Endodermal cell (in vitro differentiated cells): ENCODE measurements at regions not wholly inside any gene's neighbourhood (a gene's known extent, or its start where the extent isn't known, plus 50 kb on each side); places are given as distances from the start of the nearest gene placed in this dataset.
"Not testable (repeated sequence)": the region's sequence is repeated elsewhere in the genome, so short reads cannot be mapped to it uniquely, and the experiment has no call there.

Experiments
- DNase-seq: peaks from one replicate; pipeline ENCODE4 v3.0.0-alpha.2; 2017
- H3K27ac ChIP-seq: 2 replicates; pipeline ENCODE4 v1.5.1; 2013; ENCODE audit warnings: mild to moderate bottlenecking, low read depth, low read length, moderate library complexity
- H3K27me3 ChIP-seq: 2 replicates; pipeline ENCODE4 v1.6.1; 2013; ENCODE audit warnings: mild to moderate bottlenecking, low read length, moderate library complexity; ENCODE audit not compliant: insufficient read depth, control insufficient read depth, poor library complexity, severe bottlenecking
- H3K36me3 ChIP-seq: 2 replicates; pipeline ENCODE4 v1.7.0; 2013; ENCODE audit warnings: mild to moderate bottlenecking, low read length, moderate library complexity; ENCODE audit not compliant: control insufficient read depth, insufficient read depth
- H3K4me1 ChIP-seq: one replicate; pipeline ENCODE4 v1.7.0; 2013; ENCODE audit warnings: low read length; ENCODE audit not compliant: control insufficient read depth, insufficient read depth
- H3K4me3 ChIP-seq: 2 replicates; pipeline ENCODE4 v1.5.1; 2013; ENCODE audit warnings: mild to moderate bottlenecking, low read length, moderate library complexity
- H3K9ac ChIP-seq: 2 replicates; pipeline ENCODE4 v1.6.1; 2013; ENCODE audit warnings: mild to moderate bottlenecking, low read length, moderate library complexity; ENCODE audit not compliant: poor library complexity, severe bottlenecking; ENCODE audit errors: extremely low read depth
- H3K9me3 ChIP-seq: 2 replicates; pipeline ENCODE4 v1.6.1; 2013; ENCODE audit warnings: mild to moderate bottlenecking, low read length, moderate library complexity; ENCODE audit not compliant: control insufficient read depth
- H3K27ac Mint-ChIP-seq: 2 replicates; pipeline ENCODE4 v1.8.0; 2020; ENCODE audit warnings: mixed read lengths
- H3K27me3 Mint-ChIP-seq: 2 replicates; pipeline ENCODE4 v1.8.0; 2021; ENCODE audit warnings: mild to moderate bottlenecking, mixed read lengths; ENCODE audit not compliant: insufficient read depth
- H3K36me3 Mint-ChIP-seq: 2 replicates; pipeline ENCODE4 v1.8.0; 2020; ENCODE audit warnings: low read depth, mixed read lengths
- H3K4me1 Mint-ChIP-seq: 2 replicates; pipeline ENCODE4 v1.8.0; 2020; ENCODE audit warnings: mixed read lengths
- H3K4me3 Mint-ChIP-seq: 2 replicates; pipeline ENCODE4 v1.8.0; 2020; ENCODE audit warnings: mild to moderate bottlenecking, moderate library complexity, mixed read lengths
- H3K9me3 Mint-ChIP-seq: 2 replicates; pipeline ENCODE4 v1.8.0; 2020; ENCODE audit warnings: mild to moderate bottlenecking, mixed read lengths
- WGBS, 2 experiments: methylation state at CpG; one replicate each; pipeline versions ENCODE4 v1.1.5 to v1.1.7; 2013; ENCODE audit warnings: missing lambda C conversion rate in 2 of 2, mixed read lengths in 1 of 2; ENCODE audit not compliant: insufficient coverage in 1 of 2, insufficient read length in 1 of 2; 5-methylcytosine and 5-hydroxymethylcytosine counted together
- TF ChIP-seq, protein P1 (sequence below): fragments of 200-600 bp; sonication (generic); conservative IDR thresholded peaks from 2 replicates; pipeline ENCODE4 v1.5.0; 2021; ENCODE audit warnings: antibody characterized with exemption, mild to moderate bottlenecking

DNA sequence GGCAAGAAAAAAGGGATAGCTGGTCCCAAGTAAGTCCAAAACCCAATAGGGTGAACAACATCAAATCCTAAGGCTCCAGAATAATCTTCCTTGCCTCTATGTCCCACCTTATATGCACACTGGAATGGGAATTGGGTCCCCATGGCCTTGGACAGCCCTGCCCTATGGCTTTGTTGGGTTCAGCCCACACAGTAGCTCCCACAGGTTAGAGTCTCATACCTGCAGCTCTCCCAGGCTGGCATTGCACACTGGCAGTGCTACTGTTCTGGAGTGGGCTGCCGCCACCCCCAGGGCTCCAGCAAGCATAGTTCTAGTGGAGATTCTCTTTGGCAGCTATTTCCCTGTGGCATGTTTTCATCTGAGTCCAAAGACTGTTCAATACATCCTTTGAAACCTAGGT, 352.4 kb upstream of the CLEC14A start:
- H3K4me3 Mint-ChIP-seq = no peak overlapping the region
- peaks cover 9% of the 10 kb centered on the region for H3K27me3 Mint-ChIP-seq
- H3K4me3 ChIP-seq = no peak overlapping the region
- H3K36me3 ChIP-seq = no peaks in the 10 kb centered on the region
- H3K9ac ChIP-seq = no peak overlapping the region
- no peaks in the 10 kb centered on the region for H3K4me1 Mint-ChIP-seq
- H3K27ac ChIP-seq = no peak overlapping the region
- TF ChIP-seq, protein P1, sequence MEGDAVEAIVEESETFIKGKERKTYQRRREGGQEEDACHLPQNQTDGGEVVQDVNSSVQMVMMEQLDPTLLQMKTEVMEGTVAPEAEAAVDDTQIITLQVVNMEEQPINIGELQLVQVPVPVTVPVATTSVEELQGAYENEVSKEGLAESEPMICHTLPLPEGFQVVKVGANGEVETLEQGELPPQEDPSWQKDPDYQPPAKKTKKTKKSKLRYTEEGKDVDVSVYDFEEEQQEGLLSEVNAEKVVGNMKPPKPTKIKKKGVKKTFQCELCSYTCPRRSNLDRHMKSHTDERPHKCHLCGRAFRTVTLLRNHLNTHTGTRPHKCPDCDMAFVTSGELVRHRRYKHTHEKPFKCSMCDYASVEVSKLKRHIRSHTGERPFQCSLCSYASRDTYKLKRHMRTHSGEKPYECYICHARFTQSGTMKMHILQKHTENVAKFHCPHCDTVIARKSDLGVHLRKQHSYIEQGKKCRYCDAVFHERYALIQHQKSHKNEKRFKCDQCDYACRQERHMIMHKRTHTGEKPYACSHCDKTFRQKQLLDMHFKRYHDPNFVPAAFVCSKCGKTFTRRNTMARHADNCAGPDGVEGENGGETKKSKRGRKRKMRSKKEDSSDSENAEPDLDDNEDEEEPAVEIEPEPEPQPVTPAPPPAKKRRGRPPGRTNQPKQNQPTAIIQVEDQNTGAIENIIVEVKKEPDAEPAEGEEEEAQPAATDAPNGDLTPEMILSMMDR = no peak
- no peaks in the 10 kb centered on the region for H3K4me1 ChIP-seq
- no peak for DNase-seq
- no peaks in the 10 kb centered on the region for H3K27me3 ChIP-seq
- WGBS, 2 experiments = 88 to 100% methylated on average over 1 of the region's 1 CpG
- H3K36me3 Mint-ChIP-seq = no peaks in the 10 kb centered on the region
- peaks cover 3% of the 10 kb centered on the region for H3K9me3 Mint-ChIP-seq
- H3K9me3 ChIP-seq = no peaks in the 10 kb centered on the region
- no peak overlapping the region for H3K27ac Mint-ChIP-seq

DNA sequence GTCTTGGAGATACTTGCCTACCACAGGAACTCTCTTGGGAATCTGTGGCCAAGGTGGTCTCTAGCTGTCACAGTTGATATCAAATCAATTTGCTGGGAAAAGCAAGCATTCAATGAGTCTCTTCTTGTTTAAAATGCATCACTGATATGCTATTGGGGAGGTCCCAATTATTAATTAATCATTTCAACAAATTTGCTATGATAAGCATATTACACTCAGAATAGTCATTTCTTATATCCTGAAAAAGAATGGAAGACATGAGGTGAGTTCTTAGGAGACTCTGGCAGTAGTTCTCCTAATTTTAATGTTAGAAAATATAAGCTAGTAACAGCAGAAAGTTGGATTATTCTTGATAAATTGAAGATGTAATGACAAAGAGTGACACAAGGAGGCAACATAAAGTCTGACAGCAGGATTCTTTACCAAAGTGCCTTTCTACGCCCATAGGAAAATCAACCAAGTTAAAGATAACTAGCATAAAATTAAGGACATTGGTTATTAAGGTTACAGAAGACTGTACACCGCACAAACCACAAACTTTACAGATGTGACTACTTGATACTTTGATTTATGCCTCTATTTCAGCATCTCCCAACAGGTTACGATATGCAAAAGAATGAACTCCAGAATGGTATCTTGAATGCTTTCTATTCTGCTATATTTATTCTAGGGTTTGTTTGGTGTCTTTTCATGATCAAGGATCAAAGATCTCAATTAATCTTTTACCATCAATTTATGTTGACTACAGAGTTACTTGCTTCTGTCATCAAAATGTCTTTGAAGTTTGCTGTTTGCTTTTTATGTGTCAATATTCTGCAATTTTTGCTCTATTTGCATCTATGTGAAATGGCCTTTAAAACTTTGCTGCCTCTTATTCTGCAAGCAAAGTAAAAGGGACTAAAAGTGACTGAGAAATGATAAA, 349.6 kb upstream of the CLEC14A start:
- peaks cover 9% of the 10 kb centered on the region for H3K27me3 Mint-ChIP-seq
- no peak overlapping the region for H3K4me3 ChIP-seq
- H3K27me3 ChIP-seq = no peaks in the 10 kb centered on the region
- no peaks in the 10 kb centered on the region for H3K9me3 ChIP-seq
- TF ChIP-seq, protein P1 = peak; percentile 71
- peaks cover 1% of the 10 kb centered on the region for H3K4me1 Mint-ChIP-seq
- no peak overlapping the region for H3K9ac ChIP-seq
- no peaks in the 10 kb centered on the region for H3K4me1 ChIP-seq
- peaks cover 3% of the 10 kb centered on the region for H3K9me3 Mint-ChIP-seq
- no peaks in the 10 kb centered on the region for H3K36me3 Mint-ChIP-seq
- no peak for DNase-seq
- H3K27ac ChIP-seq = no peak overlapping the region
- no peak overlapping the region for H3K27ac Mint-ChIP-seq
- WGBS, 2 experiments = 86 to 92% methylated on average over 2 to 3 of the region's 3 CpGs
- H3K4me3 Mint-ChIP-seq = no peak overlapping the region
- no peaks in the 10 kb centered on the region for H3K36me3 ChIP-seq

DNA sequence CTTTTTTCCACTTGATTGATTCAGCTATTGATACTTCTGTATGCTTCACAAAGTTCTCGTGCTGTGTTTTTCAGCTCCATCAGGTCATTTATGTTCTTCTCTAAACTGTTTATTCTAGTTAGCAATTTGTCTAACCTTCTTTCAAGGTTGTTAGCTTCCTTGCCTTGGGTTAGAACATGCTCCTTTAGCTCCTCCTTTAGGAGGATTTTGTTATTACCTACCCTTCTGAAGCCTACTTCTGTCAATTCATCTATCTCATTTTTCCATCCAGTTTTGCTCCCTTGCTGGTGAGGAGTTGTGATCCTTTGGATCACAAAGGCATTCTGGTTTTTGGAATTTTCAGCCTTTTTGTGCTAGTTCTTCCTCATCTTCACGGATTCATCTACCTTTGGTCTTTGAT, 344.7 kb upstream of the CLEC14A start:
- not testable (repeated sequence) for H3K27me3 ChIP-seq, H3K27me3 Mint-ChIP-seq

More for the DNA sequence above, 344.7 kb upstream of the CLEC14A start:
- not testable (repeated sequence) for DNase-seq, H3K4me1 ChIP-seq, H3K27ac Mint-ChIP-seq, H3K4me3 ChIP-seq, H3K36me3 ChIP-seq, H3K4me3 Mint-ChIP-seq, H3K9me3 ChIP-seq, H3K27ac ChIP-seq, H3K36me3 Mint-ChIP-seq, H3K9ac ChIP-seq
- H3K4me1 Mint-ChIP-seq = peaks cover 12% of the 10 kb centered on the region
- 74 to 80% methylated on average over 1 to 2 of the region's 2 CpGs for whole genome bisulfite sequencing, 2 experiments
- TF ChIP-seq, protein P1 = peak; percentile 80
- H3K9me3 Mint-ChIP-seq = peaks cover 11% of the 10 kb centered on the region
